PC-3 (cell line): ENCODE measurements at regions not wholly inside any gene's neighbourhood (a gene's known extent, or its start where the extent isn't known, plus 50 kb on each side); places are given as distances from the start of the nearest gene placed in this dataset.

ENCODE experiments used
- ATAC-seq: fragments of 200-7000 bp; cut with Tn5 transposase; 2 replicates; pipeline ENCODE4 v1.9.1; 2020; ENCODE audit warnings: mild to moderate bottlenecking, moderate library complexity
- BruUV-seq: library from RNA; stranded (reverse); fragments of 400-500 nt; replicated peaks from 2 replicates; lab custom pipeline; 2021; lab: Mats Ljungman, UMichigan
- CTCF ChIA-PET: fragments of 300-600 bp; sonication (Branson Sonifier 250); formaldehyde crosslinking; loops from one replicate; lab custom pipeline; 2022; ENCODE audit warnings: antibody characterized with exemption; lab: Charles Lee
- POLR2A ChIA-PET: fragments of 300-600 bp; sonication (Branson Sonifier 250); formaldehyde crosslinking; loops from one replicate; lab custom pipeline; 2022; ENCODE audit warnings: antibody characterized with exemption; ENCODE audit not compliant: unreplicated experiment; lab: Charles Lee
- DNase-seq: peaks from one replicate; pipeline ENCODE4 v3.0.0-alpha.2; 2015
- H2AFZ ChIP-seq: fragments of 300-600 bp; sonication (generic); 2 replicates; pipeline ENCODE4 v1.6.0; 2016; ENCODE audit warnings: antibody characterized with exemption, low read length
- H3F3A ChIP-seq: fragments of 300-600 bp; sonication (generic); one replicate; pipeline ENCODE4 v1.6.0; 2017; ENCODE audit warnings: antibody characterized with exemption, low read length, control low read depth, mild to moderate bottlenecking; ENCODE audit not compliant: unreplicated experiment
- H3K27ac ChIP-seq: fragments of 300-600 bp; sonication (generic); 2 replicates; pipeline ENCODE4 v1.5.1; 2016; ENCODE audit warnings: mild to moderate bottlenecking, low read length
- H3K27me3 ChIP-seq: fragments of 300-600 bp; sonication (generic); 2 replicates; pipeline ENCODE4 v1.6.1; 2016; ENCODE audit warnings: low read length, mixed read lengths
- H3K36me3 ChIP-seq: fragments of 300-600 bp; sonication (generic); 2 replicates; pipeline ENCODE4 v1.6.1; 2016; ENCODE audit warnings: low read depth, mixed run types, low read length, mixed read lengths
- H3K4me1 ChIP-seq: fragments of 300-600 bp; sonication (generic); 2 replicates; pipeline ENCODE4 v1.5.1; 2016; ENCODE audit warnings: low read length; ENCODE audit not compliant: insufficient read depth
- H3K4me2 ChIP-seq: fragments of 300-600 bp; sonication (generic); 2 replicates; pipeline ENCODE4 v1.6.0; 2016; ENCODE audit warnings: low read length
- H3K4me3 ChIP-seq: fragments of 300-600 bp; sonication (generic); 2 replicates; pipeline ENCODE4 v1.5.1; 2016; ENCODE audit warnings: mild to moderate bottlenecking, low read length, mixed read lengths
- H3K79me2 ChIP-seq: fragments of 300-600 bp; sonication (generic); 2 replicates; pipeline ENCODE4 v1.6.1; 2017; ENCODE audit warnings: low read length, mixed read lengths
- H3K9ac ChIP-seq: fragments of 300-600 bp; sonication (generic); 2 replicates; pipeline ENCODE4 v1.6.0; 2016; ENCODE audit warnings: mild to moderate bottlenecking, low read length
- H3K9me2 ChIP-seq: fragments of 300-600 bp; sonication (generic); replicated peaks from 2 replicates; pipeline ENCODE4 v1.6.1; 2016; ENCODE audit warnings: mixed run types, low read length, mixed read lengths
- H3K9me3 ChIP-seq: fragments of 300-600 bp; sonication (generic); 2 replicates; pipeline ENCODE4 v1.6.1; 2016; ENCODE audit warnings: low read length, mixed read lengths
- H4K20me1 ChIP-seq: fragments of 300-600 bp; sonication (generic); 2 replicates; pipeline ENCODE4 v1.6.1; 2016; ENCODE audit warnings: low read length, mixed read lengths
- EZH2 ChIP-seq: fragments of 300-600 bp; sonication (generic); IDR thresholded peaks from one replicate; pipeline ENCODE4 v1.6.1; 2017; ENCODE audit warnings: antibody characterized with exemption, mild to moderate bottlenecking, low read length; ENCODE audit not compliant: unreplicated experiment
- EZH2phosphoT487 ChIP-seq: fragments of 300-600 bp; sonication (generic); IDR thresholded peaks from 2 replicates; pipeline ENCODE4 v1.6.1; 2018; ENCODE audit warnings: mild to moderate bottlenecking, antibody characterized with exemption, low read length, borderline replicate concordance
- intact Hi-C: fragments of 100-400 bp; cut with micrococcal nuclease; formaldehyde crosslinking; loops from 2 replicates; pipeline ENCODE4 v1.9.0; 2023
- TF ChIP-seq, protein P1 (sequence below): fragments of 300-600 bp; sonication (generic); conservative IDR thresholded peaks from 2 replicates; pipeline ENCODE4 v1.5.1; 2017; ENCODE audit warnings: antibody characterized with exemption, low read depth, mild to moderate bottlenecking, low read length

DNA sequence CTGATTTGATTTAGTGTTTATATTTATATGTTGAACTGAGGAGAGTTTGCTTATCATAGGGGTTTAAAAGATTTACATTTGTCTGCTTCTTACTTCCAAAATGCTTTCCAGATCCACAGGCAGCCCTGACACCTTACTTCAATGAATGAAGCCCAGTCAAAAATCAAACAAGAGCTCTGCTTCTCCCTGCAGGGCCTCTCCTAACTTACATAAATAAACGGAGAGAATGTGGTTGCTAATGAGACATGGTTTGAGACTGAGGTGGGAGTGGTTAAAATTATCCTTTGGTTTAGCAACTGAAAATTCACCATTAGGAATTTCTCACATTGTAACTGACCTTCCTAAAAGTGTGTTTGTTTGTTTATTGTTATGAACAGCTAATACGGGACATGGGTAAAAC lies 612.3 kb upstream of the FANCL start:
- no peaks in the 10 kb centered on the region for H3K79me2 ChIP-seq
- ChIA-PET POLR2A (no interaction called here), CTCF (no interaction called here)
- TF ChIP-seq EZH2 = no peak
- TF ChIP-seq EZH2phosphoT487 = no peak
- DNase-seq = no peak
- no TSS peak for BruUV-seq
- intact Hi-C loops = no loop called here
- no peak overlapping the region for H3K9ac ChIP-seq
- H3K9me3 ChIP-seq = no peaks in the 10 kb centered on the region
- H2AFZ ChIP-seq = no peak overlapping the region
- peaks cover 77% of the 10 kb centered on the region for H3K27me3 ChIP-seq
- H4K20me1 ChIP-seq = no peaks in the 10 kb centered on the region
- H3K4me1 ChIP-seq = no peaks in the 10 kb centered on the region
- no peaks in the 10 kb centered on the region for H3K36me3 ChIP-seq
- no peaks in the 10 kb centered on the region for H3K9me2 ChIP-seq
- ATAC-seq = no peak
- no peaks in the 10 kb centered on the region for H3F3A ChIP-seq
- no peak overlapping the region for H3K4me3 ChIP-seq
- no peak overlapping the region for H3K4me2 ChIP-seq
- no peak overlapping the region for H3K27ac ChIP-seq

DNA sequence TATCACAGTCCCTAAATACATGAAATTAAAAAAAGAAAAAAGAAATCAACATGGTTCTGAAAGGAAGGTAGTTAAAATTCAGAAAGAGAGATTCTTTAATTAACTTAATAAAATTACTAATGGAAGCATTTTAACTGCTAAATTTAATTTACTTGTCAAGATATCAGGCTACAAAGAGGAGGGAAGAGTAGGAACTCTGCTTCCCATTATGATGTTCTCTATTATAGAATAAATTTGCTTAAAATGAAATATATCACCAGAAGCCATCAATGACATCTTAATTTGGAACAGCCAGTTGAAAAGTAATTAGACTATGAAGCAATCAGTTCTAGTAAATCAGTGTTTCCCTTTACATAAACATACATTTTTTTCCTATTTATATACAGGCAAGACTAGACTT lies 611.8 kb upstream of the FANCL start:
- intact Hi-C loops = no loop called here
- Histone ChIP-seq H3K9me3 (no peaks in the 10 kb centered on the region), H4K20me1 (no peaks in the 10 kb centered on the region), H3F3A (no peaks in the 10 kb centered on the region), H3K4me3 (no peak overlapping the region), H3K9me2 (no peaks in the 10 kb centered on the region), H3K27me3 (peaks cover 81% of the 10 kb centered on the region), H3K27ac (no peak overlapping the region), H3K79me2 (no peaks in the 10 kb centered on the region), H2AFZ (no peak overlapping the region), H3K9ac (no peak overlapping the region), H3K4me2 (no peak overlapping the region), H3K36me3 (no peaks in the 10 kb centered on the region), H3K4me1 (no peaks in the 10 kb centered on the region)
- ChIA-PET CTCF (no interaction called here), POLR2A (no interaction called here)
- ATAC-seq = no peak
- no TSS peak for BruUV-seq
- TF ChIP-seq, protein P1, sequence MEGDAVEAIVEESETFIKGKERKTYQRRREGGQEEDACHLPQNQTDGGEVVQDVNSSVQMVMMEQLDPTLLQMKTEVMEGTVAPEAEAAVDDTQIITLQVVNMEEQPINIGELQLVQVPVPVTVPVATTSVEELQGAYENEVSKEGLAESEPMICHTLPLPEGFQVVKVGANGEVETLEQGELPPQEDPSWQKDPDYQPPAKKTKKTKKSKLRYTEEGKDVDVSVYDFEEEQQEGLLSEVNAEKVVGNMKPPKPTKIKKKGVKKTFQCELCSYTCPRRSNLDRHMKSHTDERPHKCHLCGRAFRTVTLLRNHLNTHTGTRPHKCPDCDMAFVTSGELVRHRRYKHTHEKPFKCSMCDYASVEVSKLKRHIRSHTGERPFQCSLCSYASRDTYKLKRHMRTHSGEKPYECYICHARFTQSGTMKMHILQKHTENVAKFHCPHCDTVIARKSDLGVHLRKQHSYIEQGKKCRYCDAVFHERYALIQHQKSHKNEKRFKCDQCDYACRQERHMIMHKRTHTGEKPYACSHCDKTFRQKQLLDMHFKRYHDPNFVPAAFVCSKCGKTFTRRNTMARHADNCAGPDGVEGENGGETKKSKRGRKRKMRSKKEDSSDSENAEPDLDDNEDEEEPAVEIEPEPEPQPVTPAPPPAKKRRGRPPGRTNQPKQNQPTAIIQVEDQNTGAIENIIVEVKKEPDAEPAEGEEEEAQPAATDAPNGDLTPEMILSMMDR = no peak
- TF ChIP-seq EZH2 (no peak), EZH2phosphoT487 (no peak)
- no peak for DNase-seq

- Histone ChIP-seq H3K9ac (no peak overlapping the region), H2AFZ (no peak overlapping the region), H3K4me3 (no peak overlapping the region), H3K4me2 (no peak overlapping the region), H3K9me3 (no peaks in the 10 kb centered on the region), H3K27me3 (peaks cover 81% of the 10 kb centered on the region), H3K79me2 (no peaks in the 10 kb centered on the region), H3F3A (no peaks in the 10 kb centered on the region), H3K9me2 (no peaks in the 10 kb centered on the region), H4K20me1 (no peaks in the 10 kb centered on the region), H3K27ac (no peak overlapping the region), H3K4me1 (no peaks in the 10 kb centered on the region), H3K36me3 (no peaks in the 10 kb centered on the region)
- ATAC-seq (no peak), DNase-seq (no peak)
- intact Hi-C loops = no loop called here
- BruUV-seq = no TSS peak
- ChIA-PET CTCF (no interaction called here), POLR2A (no interaction called here)
- TF ChIP-seq EZH2phosphoT487 (no peak), EZH2 (no peak)
- TF ChIP-seq, protein P1 = no peak
Observed at GRCh38 chr2:58852243-58852642, 611.1 kb upstream of the FANCL start.
